SU-DHL-6 (cell line): ENCODE measurements at regions not wholly inside any gene's neighbourhood (a gene's known extent, or its start where the extent isn't known, plus 50 kb on each side); places are given as distances from the start of the nearest gene placed in this dataset.

Experiments
- H2AFZ ChIP-seq: fragments of 200-600 bp; sonication (generic); 2 replicates; pipeline ENCODE4 v1.6.1; 2014; ENCODE audit warnings: low read depth, mild to moderate bottlenecking, moderate library complexity, mixed read lengths, antibody characterized with exemption, low read length; ENCODE audit not compliant: severe bottlenecking
- H3F3A ChIP-seq: fragments of 200-600 bp; shearing (Covaris generic); 2 replicates; pipeline ENCODE4 v1.6.0; 2016; ENCODE audit warnings: antibody characterized with exemption, mild to moderate bottlenecking; ENCODE audit not compliant: insufficient read depth
- H3K27ac ChIP-seq: fragments of 200-600 bp; sonication (generic); 2 replicates; pipeline ENCODE4 v1.5.1; 2016; ENCODE audit warnings: low read depth, mild to moderate bottlenecking, low read length, moderate library complexity, mixed read lengths
- H3K27me3 ChIP-seq: fragments of 200-600 bp; sonication (generic), shearing (Covaris generic); 2 replicates; pipeline ENCODE4 v1.6.0; 2014; ENCODE audit warnings: mild to moderate bottlenecking, low read length
- H3K36me3 ChIP-seq: fragments of 200-600 bp; sonication (generic); 2 replicates; pipeline ENCODE4 v1.6.1; 2014; ENCODE audit warnings: mild to moderate bottlenecking, low read length, mixed read lengths
- H3K4me2 ChIP-seq: fragments of 300-600, 200-600 bp; shearing (Covaris generic), sonication (generic); 2 replicates; pipeline ENCODE4 v1.6.0; 2014; ENCODE audit warnings: low read length, low read depth, mild to moderate bottlenecking; ENCODE audit not compliant: poor library complexity, severe bottlenecking
- H3K4me3 ChIP-seq: fragments of 200-600 bp; sonication (generic); 2 replicates; pipeline ENCODE4 v1.5.1; 2014; ENCODE audit warnings: antibody characterized with exemption, low read length, mild to moderate bottlenecking, mixed read lengths; ENCODE audit not compliant: insufficient read depth, poor library complexity, severe bottlenecking
- H3K79me2 ChIP-seq: fragments of 200-600 bp; sonication (generic); 2 replicates; pipeline ENCODE4 v1.6.1; 2014; ENCODE audit warnings: mild to moderate bottlenecking, low read length, moderate library complexity; ENCODE audit not compliant: insufficient read depth
- H3K9ac ChIP-seq: fragments of 200-600 bp; sonication (generic); 2 replicates; pipeline ENCODE4 v1.7.0; 2014; ENCODE audit warnings: mild to moderate bottlenecking, low read length
- H3K9me2 ChIP-seq: fragments of 200-600 bp; sonication (generic); replicated peaks from 2 replicates; pipeline ENCODE4 v1.6.1; 2014; ENCODE audit warnings: low read length; ENCODE audit not compliant: insufficient read depth
- H3K9me3 ChIP-seq: fragments of 200-600 bp; sonication (generic); 2 replicates; pipeline ENCODE4 v1.6.1; 2014; ENCODE audit warnings: low read length, mixed read lengths; ENCODE audit not compliant: insufficient read depth
- H4K20me1 ChIP-seq: fragments of 200-600 bp; sonication (generic); 2 replicates; pipeline ENCODE4 v1.6.1; 2014; ENCODE audit warnings: low read depth, mild to moderate bottlenecking, antibody characterized with exemption, low read length, moderate library complexity, mixed read lengths
- EZH2phosphoT487 ChIP-seq: fragments of 200-600 bp; sonication (generic), shearing (Covaris generic); conservative IDR thresholded peaks from 2 replicates; pipeline ENCODE4 v1.6.1; 2018; ENCODE audit warnings: mild to moderate bottlenecking, antibody characterized with exemption, low read length, moderate library complexity, mixed read lengths
- TF ChIP-seq, protein P1 (sequence below): fragments of 200-600 bp; sonication (generic); IDR thresholded peaks from one replicate; pipeline ENCODE4 v1.5.1; 2017; ENCODE audit warnings: antibody characterized with exemption, mild to moderate bottlenecking, low read length, moderate library complexity; ENCODE audit not compliant: insufficient read depth, poor library complexity, severe bottlenecking

GRCh38 chr4:123127218-123127617 is 204.8 kb upstream of the NUDT6 start:
- TF ChIP-seq, protein P1, sequence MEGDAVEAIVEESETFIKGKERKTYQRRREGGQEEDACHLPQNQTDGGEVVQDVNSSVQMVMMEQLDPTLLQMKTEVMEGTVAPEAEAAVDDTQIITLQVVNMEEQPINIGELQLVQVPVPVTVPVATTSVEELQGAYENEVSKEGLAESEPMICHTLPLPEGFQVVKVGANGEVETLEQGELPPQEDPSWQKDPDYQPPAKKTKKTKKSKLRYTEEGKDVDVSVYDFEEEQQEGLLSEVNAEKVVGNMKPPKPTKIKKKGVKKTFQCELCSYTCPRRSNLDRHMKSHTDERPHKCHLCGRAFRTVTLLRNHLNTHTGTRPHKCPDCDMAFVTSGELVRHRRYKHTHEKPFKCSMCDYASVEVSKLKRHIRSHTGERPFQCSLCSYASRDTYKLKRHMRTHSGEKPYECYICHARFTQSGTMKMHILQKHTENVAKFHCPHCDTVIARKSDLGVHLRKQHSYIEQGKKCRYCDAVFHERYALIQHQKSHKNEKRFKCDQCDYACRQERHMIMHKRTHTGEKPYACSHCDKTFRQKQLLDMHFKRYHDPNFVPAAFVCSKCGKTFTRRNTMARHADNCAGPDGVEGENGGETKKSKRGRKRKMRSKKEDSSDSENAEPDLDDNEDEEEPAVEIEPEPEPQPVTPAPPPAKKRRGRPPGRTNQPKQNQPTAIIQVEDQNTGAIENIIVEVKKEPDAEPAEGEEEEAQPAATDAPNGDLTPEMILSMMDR: no peak
- TF ChIP-seq EZH2phosphoT487: no peak

DNA sequence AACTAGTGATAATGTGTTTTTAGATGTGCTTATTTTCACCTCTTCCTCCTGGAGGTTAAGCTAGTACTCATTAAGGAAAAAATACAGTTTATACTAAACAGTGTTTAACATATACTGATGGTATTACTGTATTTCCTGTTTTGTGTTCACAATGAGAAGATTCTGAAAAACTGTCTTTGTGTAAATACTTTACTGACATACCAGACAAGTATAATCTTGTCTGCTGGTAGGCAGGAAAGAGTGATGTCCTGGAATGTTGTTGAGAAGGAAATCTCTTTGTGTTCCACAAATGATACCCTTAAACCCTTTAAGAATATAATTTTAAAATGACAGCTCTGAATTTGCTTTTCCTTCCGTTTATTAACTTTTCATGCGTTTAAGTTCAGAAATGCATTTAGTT is 205.5 kb upstream of the NUDT6 start:
- H3K27ac ChIP-seq: no peak overlapping the region
- no peak overlapping the region for H3K4me2 ChIP-seq
- TF ChIP-seq, protein P1: no peak
- no peak for TF ChIP-seq EZH2phosphoT487

More at GRCh38 chr4:123127218-123127617, 204.8 kb upstream of the NUDT6 start:
- no peaks in the 10 kb centered on the region for H3K9me2 ChIP-seq
- no peak overlapping the region for H3K4me3 ChIP-seq
- no peaks in the 10 kb centered on the region for H3F3A ChIP-seq
- no peak overlapping the region for H3K27ac ChIP-seq
- no peak overlapping the region for H2AFZ ChIP-seq
- no peaks in the 10 kb centered on the region for H3K27me3 ChIP-seq
- no peaks in the 10 kb centered on the region for H3K9me3 ChIP-seq
- H4K20me1 ChIP-seq: no peaks in the 10 kb centered on the region
- H3K4me2 ChIP-seq: no peak overlapping the region
- H3K36me3 ChIP-seq: no peaks in the 10 kb centered on the region
- no peaks in the 10 kb centered on the region for H3K79me2 ChIP-seq
- no peak overlapping the region for H3K9ac ChIP-seq

DNA sequence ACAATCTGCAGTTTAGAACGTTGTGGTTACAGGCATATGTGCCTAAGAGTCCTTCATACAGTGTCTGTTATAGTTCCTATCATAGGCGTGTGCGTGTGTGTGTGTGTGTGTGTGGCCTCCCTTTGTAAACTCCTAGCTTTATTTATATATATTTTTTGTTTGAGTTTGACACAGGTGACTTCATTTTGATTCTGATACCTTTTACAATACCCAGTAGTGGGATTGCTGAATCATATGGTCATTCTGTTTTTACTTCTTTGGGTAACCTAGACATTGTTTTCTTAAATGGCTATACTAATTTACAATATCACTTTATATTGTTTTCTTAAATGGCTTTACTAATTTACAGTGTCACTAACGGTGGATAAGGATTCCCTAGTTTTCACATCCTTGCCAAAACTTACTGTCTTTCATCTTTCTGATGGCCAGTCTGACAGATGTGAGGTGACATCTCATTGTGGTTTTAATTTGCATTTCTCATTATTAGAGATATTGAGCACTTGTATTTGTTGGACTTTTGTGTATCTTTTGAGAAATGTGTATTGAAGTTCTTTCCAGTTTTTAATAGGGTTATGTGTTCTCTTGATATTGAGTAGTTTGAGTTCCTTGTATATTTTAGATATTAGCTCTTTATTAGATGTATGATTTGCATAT is 211.1 kb upstream of the NUDT6 start:
- no peaks in the 10 kb centered on the region for H3F3A ChIP-seq
- no peak overlapping the region for H3K4me2 ChIP-seq
- no peaks in the 10 kb centered on the region for H3K9me2 ChIP-seq
- H3K27ac ChIP-seq: no peak overlapping the region
- no peak overlapping the region for H2AFZ ChIP-seq
- TF ChIP-seq, protein P1: no peak
- TF ChIP-seq EZH2phosphoT487: no peak
- no peak overlapping the region for H3K9ac ChIP-seq
- no peaks in the 10 kb centered on the region for H3K9me3 ChIP-seq
- no peaks in the 10 kb centered on the region for H3K36me3 ChIP-seq
- H3K79me2 ChIP-seq: no peaks in the 10 kb centered on the region
- H4K20me1 ChIP-seq: no peaks in the 10 kb centered on the region
- no peaks in the 10 kb centered on the region for H3K27me3 ChIP-seq
- no peak overlapping the region for H3K4me3 ChIP-seq

More for the DNA sequence above, 205.5 kb upstream of the NUDT6 start:
- Histone ChIP-seq H4K20me1 (no peaks in the 10 kb centered on the region), H3K4me3 (no peak overlapping the region), H3K9me3 (no peaks in the 10 kb centered on the region), H3K9me2 (no peaks in the 10 kb centered on the region), H3K9ac (no peak overlapping the region), H3F3A (no peaks in the 10 kb centered on the region), H2AFZ (no peak overlapping the region), H3K36me3 (no peaks in the 10 kb centered on the region), H3K79me2 (no peaks in the 10 kb centered on the region), H3K27me3 (no peaks in the 10 kb centered on the region)
